Mesothelial cell of epicardium (in vitro differentiated cells): ENCODE measurements at regions not wholly inside any gene's neighbourhood (a gene's known extent, or its start where the extent isn't known, plus 50 kb on each side); places are given as distances from the start of the nearest gene placed in this dataset.

ENCODE experiments used
- DNase-seq, 2 experiments: peaks; one replicate each; pipeline ENCODE4 v3.0.0; 2021; ENCODE audit warnings: low spot score in 2 of 2; ENCODE audit not compliant: unreplicated experiment in 2 of 2
- H3K27ac Mint-ChIP-seq: 2 replicates; pipeline ENCODE4 v1.8.0; 2021; ENCODE audit warnings: mixed read lengths
- H3K27me3 Mint-ChIP-seq: 2 replicates; pipeline ENCODE4 v1.8.0; 2021; ENCODE audit warnings: low read depth, mixed read lengths
- H3K36me3 Mint-ChIP-seq: 2 replicates; pipeline ENCODE4 v1.8.0; 2021; ENCODE audit warnings: mixed read lengths
- H3K4me1 Mint-ChIP-seq: 2 replicates; pipeline ENCODE4 v1.8.0; 2021; ENCODE audit warnings: mixed read lengths
- H3K4me3 Mint-ChIP-seq: 2 replicates; pipeline ENCODE4 v1.8.0; 2021; ENCODE audit warnings: mild to moderate bottlenecking, moderate library complexity, mixed read lengths
- H3K9me3 Mint-ChIP-seq: 2 replicates; pipeline ENCODE4 v1.8.0; 2021; ENCODE audit warnings: mixed read lengths
- TF ChIP-seq, protein P1 (sequence below): fragments of 200-600 bp; sonication (generic); IDR thresholded peaks from one replicate; pipeline ENCODE4 v1.5.0; 2021; ENCODE audit warnings: antibody characterized with exemption; ENCODE audit not compliant: unreplicated experiment

DNA sequence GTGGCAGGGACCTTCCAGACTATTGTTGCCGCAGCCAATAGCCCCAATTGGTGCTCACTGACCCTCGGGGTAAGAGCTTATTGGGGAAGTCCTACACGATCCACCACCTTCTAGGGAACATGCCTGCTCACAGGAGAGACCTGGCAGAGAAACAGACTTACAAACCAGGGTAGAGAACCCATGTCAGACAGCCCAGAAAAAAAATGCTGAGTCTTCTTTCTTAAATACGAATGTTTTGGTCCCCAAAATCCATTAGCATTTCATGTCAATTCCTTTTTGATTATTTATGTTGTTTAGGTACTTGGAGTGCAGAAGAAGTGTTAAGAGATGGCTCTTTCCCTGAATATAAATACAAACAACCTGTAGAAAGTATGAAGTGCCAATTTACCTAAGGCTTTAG lies 84.9 kb upstream of the PDE10A start:
- H3K27ac Mint-ChIP-seq: no peak overlapping the region
- H3K27me3 Mint-ChIP-seq: peaks cover 5% of the 10 kb centered on the region
- no peak for DNase-seq
- TF ChIP-seq, protein P1, sequence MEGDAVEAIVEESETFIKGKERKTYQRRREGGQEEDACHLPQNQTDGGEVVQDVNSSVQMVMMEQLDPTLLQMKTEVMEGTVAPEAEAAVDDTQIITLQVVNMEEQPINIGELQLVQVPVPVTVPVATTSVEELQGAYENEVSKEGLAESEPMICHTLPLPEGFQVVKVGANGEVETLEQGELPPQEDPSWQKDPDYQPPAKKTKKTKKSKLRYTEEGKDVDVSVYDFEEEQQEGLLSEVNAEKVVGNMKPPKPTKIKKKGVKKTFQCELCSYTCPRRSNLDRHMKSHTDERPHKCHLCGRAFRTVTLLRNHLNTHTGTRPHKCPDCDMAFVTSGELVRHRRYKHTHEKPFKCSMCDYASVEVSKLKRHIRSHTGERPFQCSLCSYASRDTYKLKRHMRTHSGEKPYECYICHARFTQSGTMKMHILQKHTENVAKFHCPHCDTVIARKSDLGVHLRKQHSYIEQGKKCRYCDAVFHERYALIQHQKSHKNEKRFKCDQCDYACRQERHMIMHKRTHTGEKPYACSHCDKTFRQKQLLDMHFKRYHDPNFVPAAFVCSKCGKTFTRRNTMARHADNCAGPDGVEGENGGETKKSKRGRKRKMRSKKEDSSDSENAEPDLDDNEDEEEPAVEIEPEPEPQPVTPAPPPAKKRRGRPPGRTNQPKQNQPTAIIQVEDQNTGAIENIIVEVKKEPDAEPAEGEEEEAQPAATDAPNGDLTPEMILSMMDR: no peak
- peaks cover 3% of the 10 kb centered on the region for H3K4me1 Mint-ChIP-seq
- H3K9me3 Mint-ChIP-seq: peaks cover 6% of the 10 kb centered on the region
- H3K36me3 Mint-ChIP-seq: no peaks in the 10 kb centered on the region
- no peak overlapping the region for H3K4me3 Mint-ChIP-seq

DNA sequence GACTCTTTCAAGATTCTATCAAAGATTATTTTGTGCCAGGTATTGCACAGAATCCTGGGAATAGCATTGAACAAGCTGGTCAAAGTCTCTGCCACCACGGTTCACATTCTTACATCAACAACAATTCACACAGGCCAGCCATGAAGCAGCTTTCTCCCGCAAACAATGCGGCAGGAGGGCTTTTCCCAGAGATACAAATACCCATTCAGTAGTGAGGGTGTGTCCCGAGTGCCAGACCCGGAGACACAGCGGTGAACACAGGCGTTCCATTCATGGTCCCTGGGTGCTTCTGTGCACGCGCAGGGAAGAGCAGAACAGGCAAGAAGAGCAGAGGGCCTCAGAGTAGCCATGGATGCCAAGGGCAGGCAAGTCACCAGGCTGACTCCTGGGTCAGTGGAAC lies 83.3 kb upstream of the PDE10A start:
- Mint-ChIP-seq H3K4me1 (peaks cover 3% of the 10 kb centered on the region), H3K9me3 (peaks cover 6% of the 10 kb centered on the region), H3K27ac (no peak overlapping the region), H3K27me3 (peaks cover 11% of the 10 kb centered on the region), H3K4me3 (no peak overlapping the region), H3K36me3 (no peaks in the 10 kb centered on the region)
- DNase-seq: no peak
- TF ChIP-seq, protein P1: no peak

DNA sequence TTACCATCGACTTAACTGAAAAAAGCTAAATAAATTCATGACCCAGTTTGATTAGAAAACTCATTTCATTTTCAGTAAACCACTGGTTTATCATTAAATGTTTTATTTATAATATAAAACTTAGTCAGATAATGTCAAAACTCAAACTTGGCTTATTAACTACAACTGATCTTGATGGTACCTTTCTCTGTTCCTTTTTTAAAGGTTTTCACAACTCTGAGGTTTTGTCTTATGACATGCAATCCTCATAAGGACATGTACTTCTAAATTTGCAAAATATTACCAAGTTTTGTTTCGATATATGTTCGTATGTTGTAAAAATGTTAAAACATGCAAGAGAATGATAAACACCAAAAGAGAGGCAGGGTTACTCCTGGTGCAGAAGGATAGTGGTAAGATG lies 82.5 kb upstream of the PDE10A start:
- no peaks in the 10 kb centered on the region for H3K36me3 Mint-ChIP-seq
- peaks cover 8% of the 10 kb centered on the region for H3K9me3 Mint-ChIP-seq
- TF ChIP-seq, protein P1: no peak
- DNase-seq: no peak
- no peak overlapping the region for H3K4me3 Mint-ChIP-seq
- H3K27ac Mint-ChIP-seq: no peak overlapping the region
- peaks cover 3% of the 10 kb centered on the region for H3K4me1 Mint-ChIP-seq
- peaks cover 11% of the 10 kb centered on the region for H3K27me3 Mint-ChIP-seq

DNA sequence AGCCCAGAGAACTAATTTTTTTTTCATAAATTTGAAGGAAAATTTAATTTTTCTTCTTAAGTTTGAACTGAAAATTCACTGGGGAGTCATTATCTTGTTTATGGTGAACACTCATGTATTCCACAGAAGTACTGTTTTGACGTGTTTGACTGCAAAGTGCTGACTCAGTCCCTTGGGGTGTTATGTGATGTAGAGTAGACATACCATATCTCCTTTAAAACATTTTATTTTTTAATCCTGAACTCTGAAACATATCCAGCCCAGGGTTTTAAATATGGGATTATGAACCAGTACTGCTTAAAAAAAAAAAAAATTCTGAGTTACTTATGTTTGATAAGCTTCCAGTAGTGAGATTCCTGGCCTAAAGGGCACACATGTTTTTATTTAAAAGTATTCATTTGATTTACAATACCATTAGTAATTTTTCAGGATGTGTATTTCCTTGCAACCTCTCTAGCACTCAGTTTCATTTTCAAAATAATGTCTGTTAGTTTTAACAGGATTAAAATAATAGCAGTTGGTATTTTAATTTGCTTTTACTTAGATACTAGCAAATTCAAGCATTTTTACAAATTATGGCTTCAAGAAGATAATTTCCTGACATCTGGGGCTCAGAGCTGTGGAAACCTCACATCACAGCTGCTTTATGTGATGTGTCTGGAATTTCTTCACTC lies 81.7 kb upstream of the PDE10A start:
- Mint-ChIP-seq H3K9me3 (peaks cover 12% of the 10 kb centered on the region), H3K4me1 (peaks cover 3% of the 10 kb centered on the region), H3K4me3 (no peak overlapping the region), H3K36me3 (no peaks in the 10 kb centered on the region), H3K27me3 (peaks cover 9% of the 10 kb centered on the region), H3K27ac (no peak overlapping the region)
- no peak for DNase-seq
- TF ChIP-seq, protein P1: no peak

DNA sequence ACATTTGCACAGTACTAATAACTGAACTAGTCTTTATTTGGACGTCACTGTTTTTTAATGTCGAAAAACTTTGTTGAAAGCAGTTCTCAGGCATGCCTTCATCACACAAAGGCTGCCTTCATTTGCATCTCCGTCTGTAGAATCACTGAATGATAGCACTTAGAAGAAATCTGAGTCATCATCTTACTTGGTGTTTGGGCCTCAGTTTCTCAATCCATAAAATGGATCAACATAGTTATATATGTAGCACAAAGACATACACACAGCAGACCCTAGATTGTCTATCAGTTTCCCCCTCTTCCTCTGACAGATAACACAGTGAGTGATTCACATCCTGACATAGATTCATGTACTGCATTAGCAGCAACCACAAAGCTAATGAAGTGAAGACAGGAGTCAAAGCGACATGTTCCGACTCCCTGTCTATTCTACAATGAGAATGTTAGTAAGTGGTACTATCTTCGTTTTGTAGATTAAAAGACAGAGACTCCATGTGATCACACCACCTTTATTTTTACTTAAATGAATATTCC lies 80.4 kb upstream of the PDE10A start:
- no peak overlapping the region for H3K27ac Mint-ChIP-seq
- TF ChIP-seq, protein P1: no peak
- peaks cover 3% of the 10 kb centered on the region for H3K4me1 Mint-ChIP-seq
- no peaks in the 10 kb centered on the region for H3K36me3 Mint-ChIP-seq
- DNase-seq: no peak
- peaks cover 16% of the 10 kb centered on the region for H3K9me3 Mint-ChIP-seq
- no peak overlapping the region for H3K4me3 Mint-ChIP-seq
- H3K27me3 Mint-ChIP-seq: peaks cover 9% of the 10 kb centered on the region
